GM19463 (cell line): ENCODE measurements at regions not wholly inside any gene's neighbourhood (a gene's known extent, or its start where the extent isn't known, plus 50 kb on each side); places are given as distances from the start of the nearest gene placed in this dataset.
A peak's percentile ranks its signal among the peaks of the same experiment; 100 is the strongest.

Experiments
- ATAC-seq: cut with Tn5 transposase; IDR thresholded peaks from one replicate; pipeline ENCODE4 v1.9.1; 2021; ENCODE audit warnings: mild to moderate bottlenecking, moderate library complexity; ENCODE audit not compliant: unreplicated experiment

DNA sequence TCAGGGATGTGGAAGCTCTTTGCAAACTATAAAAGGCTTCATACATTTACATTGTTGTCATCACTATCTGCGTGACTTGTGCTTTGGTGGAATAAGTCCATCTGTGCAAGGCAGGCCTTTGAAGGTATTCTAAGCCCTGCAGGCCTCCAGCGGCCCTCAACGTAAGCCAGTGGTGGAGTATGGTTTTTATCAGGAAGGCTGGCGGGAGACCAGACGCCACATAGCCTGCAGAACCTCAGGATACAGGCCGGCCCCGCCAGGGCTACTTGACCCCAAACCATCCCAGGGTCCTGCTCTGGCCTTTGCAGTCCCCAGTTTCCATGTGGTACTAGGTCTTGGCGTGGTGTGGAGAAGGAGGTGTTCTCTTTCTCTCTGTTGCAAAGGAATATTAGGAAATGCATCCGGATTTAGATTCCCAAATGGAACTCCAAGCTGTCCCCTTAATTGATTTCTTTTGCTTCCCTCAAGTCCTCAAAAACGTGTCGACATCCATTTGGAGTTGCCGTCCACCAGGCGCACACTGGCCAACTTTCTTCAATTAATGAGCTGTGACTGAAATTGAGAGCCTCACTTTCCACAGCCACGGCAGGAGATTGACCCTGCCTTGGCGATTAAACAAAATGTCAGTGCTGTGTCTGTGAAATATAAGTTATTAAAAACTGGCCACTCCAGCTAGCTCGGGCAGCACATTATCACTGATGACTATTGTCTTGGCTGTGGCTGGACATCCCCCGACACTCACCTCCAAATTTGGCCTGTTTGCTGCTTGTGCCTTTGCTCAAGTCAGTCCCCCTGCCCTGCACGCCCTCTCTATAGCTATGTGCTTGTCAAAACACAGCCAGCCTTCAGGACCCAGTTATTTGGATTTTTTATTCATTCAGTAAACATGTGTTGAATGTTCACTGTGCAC is 239.8 kb upstream of the TLE3 start:
- ATAC-seq = no peak

DNA sequence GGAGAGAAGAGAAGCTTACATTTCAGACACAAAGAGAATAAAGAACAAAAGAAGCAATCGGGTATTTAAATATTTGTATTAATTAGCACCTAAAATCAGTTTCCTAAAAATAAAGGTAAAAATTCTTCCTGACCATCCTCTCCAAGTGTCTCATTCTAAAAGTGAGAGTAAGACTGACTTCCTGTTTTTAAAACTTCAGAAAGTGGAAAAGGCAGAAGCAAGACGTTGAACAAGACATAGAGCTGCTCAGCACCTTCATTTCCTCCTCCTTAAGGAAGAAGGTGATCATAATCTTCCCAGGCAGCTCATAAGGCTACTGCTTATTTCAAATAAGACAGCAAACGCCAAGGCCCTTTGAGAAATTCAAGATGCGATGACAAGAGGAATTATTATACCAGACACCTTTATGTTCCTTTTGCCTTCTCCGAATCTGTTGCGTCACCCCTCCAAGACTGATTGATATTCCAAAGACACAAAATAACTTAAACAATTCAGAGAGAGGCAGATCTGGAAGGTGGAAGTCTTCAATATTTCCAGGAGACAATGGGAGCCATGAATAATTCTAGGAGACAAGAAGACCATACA is 238.8 kb upstream of the TLE3 start:
- ATAC-seq = no peak

DNA sequence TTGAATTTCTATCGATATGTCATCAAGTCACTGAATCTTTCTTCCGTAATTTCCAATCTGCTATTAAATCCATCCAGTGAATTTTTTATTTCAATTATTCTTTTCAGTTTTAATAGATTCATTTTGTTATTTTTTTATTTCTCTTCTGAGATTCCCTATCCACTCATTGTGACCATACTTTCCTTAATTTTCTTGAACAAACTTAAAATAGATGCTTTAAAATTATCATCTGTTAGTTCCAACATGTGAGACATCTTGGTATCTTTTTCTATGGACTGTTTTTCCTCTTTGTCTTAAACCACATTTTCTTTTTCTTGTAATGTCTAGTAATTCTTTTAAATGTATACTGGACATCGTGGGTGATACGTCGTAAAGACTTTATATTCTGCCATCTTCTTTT is 236.6 kb upstream of the TLE3 start:
- no peak for ATAC-seq

DNA sequence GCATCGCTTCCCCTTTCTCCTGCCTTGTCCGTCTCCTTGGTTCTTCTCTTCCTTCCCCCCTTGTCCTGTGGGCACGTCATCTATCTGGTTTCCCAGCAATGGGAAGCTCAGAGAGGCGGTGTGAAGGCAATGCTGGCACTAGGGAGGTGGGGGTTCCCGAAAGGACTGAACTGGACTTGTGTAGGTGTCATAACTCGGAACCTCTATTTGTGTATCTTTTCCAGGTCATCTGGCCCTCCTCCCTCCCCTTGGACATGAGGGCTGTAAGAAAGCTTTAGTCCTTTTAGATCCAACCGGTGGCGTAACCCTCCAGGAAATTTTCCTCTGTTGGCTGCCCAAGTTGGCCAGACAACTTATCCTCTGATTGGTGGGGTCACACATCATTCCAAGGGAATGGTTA is 231.5 kb upstream of the TLE3 start:
- ATAC-seq = no peak

DNA sequence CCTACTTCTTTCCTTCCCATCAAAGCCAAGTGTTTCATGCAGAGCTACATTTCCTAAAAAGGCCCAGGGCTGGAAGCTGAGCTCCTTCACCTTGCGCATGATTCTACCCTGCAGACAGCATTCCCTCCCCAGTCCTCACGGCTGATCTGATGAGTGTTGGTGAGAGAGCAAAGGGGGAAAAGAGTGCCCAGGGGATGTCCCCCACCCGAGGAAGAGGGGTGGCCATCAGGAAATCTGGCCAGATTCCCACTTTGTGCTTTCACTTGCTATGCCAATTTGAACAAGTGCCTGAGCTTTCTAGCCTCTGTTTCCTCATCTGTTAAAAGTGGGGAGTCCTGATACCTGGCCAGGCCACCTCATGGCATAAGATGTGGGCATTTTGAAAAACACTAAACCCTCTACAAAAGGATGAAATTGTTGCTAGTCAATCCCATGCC is 231.0 kb upstream of the TLE3 start:
- ATAC-seq = no peak

DNA sequence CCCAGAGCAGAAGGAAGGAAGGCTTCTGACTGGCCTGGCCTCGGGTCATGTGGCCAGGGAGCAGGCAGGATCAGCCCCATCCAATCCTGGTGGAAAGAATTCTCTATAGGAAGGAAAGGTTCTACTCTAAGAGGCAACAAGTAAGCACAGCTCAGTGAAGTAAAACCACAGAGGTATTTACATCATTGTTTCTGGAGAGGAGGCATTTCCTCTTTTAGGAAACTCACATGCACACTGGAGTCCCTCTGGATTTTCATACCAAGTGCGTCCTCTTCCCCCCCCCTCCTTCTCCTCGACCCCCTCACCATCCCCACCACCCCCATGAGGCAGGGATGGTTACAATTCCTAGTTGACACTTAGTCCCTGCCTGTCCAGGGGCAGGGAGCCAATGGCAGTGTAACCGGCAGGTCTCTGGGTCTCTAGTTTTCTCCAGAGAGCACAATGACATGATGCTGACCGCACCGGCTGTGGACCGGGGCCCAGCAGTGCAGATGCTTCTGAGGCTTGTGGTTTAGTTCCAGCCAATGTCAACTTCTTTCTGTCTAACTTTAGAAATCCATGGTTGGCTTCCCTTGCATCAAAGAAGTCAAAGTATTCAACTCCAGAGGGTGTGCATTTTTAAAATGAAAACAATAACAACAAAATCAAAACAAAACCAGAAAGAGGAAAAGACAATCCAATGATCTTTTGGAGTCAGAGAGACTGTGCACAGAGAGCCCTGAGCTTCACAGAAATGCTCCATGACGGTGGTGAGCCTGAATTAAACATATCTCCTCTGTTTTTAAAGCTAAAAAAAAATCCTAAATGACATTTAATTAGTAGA is 230.3 kb upstream of the TLE3 start:
- ATAC-seq = no peak

DNA sequence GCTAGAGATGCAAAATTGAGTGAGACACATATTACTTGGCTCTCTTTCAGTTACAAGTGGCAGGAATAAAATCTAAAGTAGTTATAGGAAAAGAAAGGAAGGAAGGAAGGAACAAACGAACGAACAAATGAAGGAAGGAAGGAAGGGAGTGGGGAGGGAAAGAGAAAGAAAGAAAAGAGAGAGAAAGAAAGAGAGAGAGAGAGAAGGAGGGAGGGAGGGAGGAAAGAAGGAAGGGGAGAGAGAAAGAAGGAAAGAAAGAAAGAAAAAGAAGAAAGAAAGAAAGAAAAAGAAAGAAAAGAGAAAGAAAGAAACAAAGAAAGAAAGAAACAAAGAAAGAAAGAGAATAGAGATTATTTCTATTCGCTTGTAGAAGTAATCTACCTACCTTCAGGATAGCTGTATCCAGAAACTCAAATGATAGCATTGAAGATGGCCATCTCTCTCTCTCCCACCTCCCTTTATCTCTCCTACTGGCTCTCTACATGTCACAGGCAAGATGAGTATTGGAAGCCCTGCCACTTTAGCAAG is 229.7 kb upstream of the TLE3 start:
- no peak for ATAC-seq

DNA sequence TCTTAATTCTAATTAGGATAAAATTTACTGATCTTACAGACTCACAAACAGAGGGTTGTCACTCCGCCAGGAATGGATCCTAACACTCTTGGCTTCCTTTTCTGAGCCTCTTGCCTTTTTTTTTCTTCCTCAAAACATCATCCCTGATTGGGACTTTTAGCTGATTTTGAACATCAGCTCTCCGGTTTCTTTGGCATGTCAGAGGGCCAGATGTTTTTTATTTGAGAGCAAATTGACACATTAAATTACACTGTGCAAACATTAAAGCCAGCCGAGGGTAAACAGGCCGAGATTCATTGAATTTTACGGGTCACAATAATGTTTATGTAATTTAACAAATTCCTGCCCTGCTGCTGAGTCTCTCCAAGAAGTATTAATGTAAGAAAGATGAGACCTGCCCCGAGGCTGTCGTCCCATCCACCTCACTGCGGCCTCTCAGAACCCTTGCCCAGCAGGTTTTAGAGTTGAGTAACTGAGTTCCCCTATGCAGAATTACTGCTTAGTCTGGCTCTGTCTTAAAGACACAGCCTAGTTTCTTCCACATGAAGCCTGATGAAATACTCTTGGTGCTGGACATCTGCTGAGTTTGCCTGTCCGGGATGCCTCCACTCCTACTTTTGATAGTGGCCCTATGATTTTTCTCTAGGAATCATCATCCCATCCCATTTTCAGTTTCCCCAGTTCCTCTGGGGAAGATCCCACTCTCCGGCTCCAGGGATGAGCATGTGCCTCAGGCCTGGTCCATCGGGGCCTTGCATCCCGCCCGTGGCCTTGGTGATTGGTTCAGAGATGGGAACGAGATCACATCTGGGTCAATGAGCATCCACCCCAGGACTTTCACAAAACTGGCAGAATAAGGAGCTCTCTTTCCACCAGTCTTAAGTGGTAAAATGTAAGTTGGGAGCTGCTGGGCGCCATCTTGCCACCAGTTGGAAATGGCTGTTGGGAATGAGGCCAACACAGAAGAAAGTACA is 226.6 kb upstream of the TLE3 start:
- no peak for ATAC-seq

DNA sequence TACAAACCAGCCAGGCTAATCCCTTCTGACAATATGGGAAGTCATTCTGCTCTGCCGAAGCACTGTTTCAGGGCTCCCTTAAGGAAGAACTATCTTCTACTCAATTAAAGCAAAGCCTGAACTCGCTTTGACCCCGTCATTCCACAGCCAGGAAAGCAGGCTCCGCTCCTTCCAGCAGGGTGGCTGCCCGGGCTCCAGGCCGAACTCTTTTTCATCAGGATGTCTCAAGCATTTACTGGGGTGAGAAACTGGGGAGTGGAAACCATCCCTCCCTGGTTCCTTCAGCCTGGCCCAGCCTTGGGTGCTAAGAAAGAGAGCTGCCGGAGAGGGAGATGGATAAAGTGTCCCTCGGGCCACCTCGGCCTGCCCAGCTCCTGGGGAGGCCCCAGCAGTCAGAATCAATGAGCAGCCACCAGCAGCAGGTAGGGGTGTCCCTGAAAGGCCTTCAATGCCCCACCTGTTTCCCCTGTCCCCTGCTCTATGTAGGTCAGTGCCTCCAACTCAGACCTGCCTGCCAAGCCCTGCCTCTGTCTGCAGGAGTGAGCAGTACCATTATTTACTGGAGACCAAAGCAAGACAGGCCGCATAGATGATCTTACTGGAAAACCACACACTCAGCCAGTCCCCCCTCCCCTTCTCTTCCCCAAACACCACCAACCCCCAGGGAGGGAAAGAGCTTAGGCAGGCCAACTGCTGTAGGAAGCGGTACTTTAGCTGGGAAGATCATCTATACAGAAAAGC is 225.6 kb upstream of the TLE3 start:
- no peak for ATAC-seq

DNA sequence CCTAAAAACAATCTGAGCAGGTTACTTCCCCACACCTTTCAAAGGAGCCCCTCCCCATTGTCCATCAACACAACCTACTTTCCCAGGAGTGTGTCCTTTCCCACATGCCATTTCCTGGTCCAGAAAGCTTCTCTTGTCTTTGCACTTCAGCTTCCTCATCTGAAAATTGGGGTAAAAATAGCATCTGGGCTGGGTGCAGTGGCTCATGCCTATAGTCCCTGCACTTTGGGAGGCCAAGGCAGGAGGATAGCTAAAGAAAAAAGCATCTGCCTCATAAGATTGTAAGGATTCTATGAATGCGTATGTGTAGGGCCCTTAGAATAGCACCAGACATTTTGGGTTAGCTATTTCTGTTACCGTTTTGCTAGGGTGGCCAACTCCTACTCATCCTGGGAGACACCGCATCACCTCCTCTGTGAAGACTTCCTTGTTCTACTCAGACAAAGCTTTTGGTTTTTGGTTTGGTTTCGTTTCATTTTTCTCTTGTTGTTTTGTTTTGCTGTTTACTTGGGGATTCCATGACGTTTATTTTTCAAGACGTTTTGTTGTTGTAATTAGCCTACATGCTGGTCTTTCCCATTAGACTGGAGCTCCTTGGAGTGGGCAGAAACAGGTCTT is 224.4 kb upstream of the TLE3 start:
- ATAC-seq = no peak

DNA sequence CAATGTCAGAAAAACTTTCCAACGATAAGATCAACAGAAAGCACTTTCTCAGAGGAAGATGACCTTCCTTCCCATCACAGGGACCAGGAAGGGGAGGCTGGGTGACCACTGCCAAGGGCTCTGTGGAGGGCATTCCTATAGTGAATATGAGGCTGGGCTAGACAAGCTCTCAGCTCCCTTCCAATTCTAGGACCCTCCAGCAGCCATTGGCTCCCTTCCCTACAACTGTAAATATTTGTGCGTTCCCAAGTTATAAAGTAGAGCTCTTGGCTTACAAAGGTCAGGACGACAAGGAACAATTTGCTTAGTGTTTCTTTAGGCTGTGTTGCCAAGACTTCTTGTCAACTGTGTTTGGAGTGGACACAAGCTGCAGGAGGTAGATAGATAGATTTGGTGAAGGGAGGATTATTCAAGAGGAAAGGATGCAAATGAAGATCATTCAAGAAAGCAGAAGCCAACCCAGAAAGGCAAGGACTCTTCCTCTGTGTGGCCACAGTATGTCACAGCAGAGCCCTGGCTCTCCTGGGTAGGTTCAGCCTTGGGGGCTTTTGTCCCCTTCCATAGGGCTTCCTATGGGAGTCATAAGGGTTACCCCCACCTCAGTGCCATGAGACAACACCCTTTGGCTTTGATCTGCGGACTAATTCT is 223.6 kb upstream of the TLE3 start:
- ATAC-seq = no peak

DNA sequence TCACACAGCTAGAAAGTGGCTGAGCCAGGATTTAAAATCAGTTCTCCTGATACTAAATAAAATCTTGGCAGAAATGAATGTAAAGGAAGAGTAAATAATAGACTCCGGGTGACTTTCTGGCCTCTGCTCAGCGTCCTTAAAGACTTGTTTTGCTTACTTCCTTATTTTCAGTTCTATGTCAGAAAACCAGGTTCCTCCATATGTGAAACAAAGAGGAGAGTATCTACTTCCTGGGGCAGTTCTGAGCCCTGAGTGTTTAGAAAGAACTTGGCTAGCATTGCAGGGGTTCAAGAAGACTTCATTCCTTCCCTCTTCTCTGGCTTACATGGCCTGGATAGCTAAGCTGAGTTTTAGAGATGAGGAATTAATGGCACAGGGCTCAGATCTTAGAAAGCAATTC is 222.8 kb upstream of the TLE3 start:
- no peak for ATAC-seq

DNA sequence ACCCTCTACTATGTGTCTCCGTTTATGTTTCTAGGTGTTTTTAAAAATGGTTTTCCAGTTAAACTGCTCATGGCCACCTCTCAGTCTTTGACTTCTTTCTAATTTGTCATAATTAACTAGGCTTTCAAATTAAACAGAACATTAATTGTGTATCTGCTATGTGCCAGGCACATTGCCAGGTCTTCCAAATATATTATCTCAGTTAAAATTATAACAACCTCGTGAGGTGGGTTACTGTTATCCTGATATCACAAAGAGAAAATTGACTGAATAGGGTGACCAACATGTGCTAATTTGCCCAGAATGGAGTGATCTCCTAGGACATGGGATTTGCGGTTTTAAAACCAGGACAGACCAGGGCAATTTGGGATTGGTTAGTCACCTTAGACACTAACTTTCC is 222.4 kb upstream of the TLE3 start:
- no peak for ATAC-seq

DNA sequence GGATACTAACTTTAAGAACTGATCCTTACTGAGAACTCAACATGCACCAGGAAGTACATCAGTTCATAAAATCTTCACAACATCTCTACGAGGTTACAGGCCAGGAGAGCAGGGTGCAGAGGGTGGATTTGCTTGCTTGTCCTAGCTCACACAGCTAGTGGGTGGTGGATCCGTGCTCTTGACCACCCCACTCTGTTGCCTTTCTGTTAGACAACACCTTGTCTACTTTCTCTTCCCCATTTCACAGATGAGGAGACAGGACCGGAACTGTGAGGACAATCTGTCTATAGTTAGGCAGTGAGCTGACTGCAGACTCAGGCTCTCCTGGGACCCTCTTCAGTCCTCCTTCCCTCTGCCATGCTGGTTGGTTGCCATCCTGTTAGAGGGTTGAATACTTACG is 221.7 kb upstream of the TLE3 start:
- ATAC-seq = peak; percentile 84

DNA sequence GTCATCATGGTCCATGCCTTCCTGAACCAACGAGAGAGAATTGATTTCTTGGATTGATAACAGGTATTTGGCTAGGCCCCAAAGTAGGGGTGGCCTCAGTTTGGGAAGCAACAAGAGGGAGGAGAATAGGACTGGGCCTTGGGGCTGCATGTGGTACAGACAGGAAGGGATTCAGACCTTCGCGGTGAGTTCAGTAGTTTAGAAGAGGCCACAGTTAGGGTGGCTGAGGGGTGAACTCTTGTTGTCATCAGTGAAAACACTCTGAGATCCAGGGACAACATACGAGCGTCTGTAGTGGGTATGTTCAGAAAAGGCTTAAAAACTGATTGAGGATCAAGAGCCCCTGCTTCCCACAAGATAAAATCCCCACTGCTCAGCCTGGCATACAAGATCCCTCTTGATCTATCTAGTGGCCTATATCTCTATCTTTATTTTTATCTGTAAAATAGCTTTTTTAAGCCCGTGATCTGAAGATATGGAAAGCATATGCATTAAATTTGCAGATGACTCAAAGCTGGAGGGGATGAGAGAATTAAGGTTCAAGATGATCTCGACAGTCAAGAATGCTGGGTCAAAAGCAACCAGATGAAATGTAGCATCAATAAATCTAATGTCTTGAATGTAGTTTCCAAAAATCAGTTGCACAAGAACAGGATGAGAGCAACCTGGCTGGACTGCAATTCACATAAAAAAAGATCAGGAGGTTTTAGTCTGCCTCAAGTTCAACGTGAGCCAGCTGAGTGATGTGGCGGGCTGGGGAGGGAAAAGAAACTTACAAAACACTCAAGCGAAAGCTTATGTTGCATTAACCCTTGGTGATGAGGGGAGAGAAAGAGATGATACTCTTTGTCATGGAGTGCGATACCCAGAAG is 221.1 kb upstream of the TLE3 start:
- peak; percentile 19 for ATAC-seq

DNA sequence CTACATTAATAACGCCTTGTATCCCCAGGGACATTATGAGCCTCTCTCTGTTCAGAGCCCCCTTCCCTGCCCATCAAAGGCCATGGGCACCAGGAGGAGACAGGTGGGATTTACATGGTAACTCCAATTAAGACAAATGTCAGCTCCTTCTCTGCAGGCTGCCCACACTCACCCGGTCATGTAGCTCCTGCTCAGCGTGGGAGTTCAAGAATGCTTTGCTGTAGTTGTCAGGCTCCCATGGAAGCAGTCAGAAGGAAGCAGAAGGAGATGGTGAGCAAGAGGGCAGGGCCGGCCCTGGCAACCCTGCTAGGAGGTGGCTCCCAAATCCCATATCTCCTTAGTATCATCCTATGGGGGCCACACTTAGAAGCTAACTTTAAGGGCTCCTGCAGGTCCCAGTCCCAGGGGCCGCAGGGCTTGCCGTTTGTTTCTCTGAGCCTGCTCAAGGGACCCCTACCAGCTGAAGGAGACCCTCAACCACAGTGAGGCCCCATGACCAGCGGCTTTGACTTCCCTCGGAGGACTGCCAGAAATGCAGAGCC is 218.4 kb upstream of the TLE3 start:
- no peak for ATAC-seq

DNA sequence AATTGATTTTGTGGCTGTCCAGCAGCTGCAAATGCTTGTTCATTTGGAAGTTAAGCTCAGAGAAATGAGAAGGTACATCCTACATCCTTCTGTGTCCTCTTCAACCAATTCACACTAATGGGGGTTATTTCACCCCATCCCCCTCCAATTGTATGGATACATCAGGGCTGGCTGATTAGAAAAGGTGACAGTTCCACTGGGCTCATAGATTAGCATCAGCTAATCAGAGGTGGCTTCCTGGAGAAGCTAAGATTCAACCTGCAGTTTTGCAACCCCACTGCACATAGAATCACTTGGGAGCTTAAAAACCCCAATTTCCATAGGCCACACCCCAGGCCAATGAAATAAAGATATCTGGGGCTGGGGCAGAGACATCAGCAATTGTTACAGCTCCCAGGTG is 217.7 kb upstream of the TLE3 start:
- no peak for ATAC-seq
